Natural killer cell (primary cell): ENCODE measurements at regions not wholly inside any gene's neighbourhood (a gene's known extent, or its start where the extent isn't known, plus 50 kb on each side); places are given as distances from the start of the nearest gene placed in this dataset.

ENCODE experiments used
- ATAC-seq, 3 donors: fragments of 150-1000 bp in 2 of 3; fragments of 200-7000 bp in 1 of 3; cut with Tn5 transposase; 1 replicate in 1 of 3; 2 replicates in 2 of 3; pipeline ENCODE4 v1.10.0; 2021; ENCODE audit warnings: mild to moderate bottlenecking in 2 of 3, moderate library complexity in 2 of 3
- DNase-seq, 2 donors: peaks; one replicate each; pipeline versions ENCODE4 v3.0.0 to v3.0.0-alpha.2; 2013 to 2021; ENCODE audit warnings: mixed read lengths in 1 of 2
- H3K27ac ChIP-seq: one replicate; pipeline ENCODE4 v1.5.1; 2013; ENCODE audit warnings: mild to moderate bottlenecking, low read length
- H3K27me3 ChIP-seq: one replicate; pipeline ENCODE4 v1.6.1; 2013; ENCODE audit warnings: low read length; ENCODE audit not compliant: control insufficient read depth, insufficient read depth
- H3K36me3 ChIP-seq: one replicate; pipeline ENCODE4 v1.6.1; 2013; ENCODE audit warnings: low read length; ENCODE audit not compliant: control insufficient read depth, insufficient read depth
- H3K4me1 ChIP-seq: one replicate; pipeline ENCODE4 v1.6.1; 2013; ENCODE audit warnings: low read length; ENCODE audit not compliant: control insufficient read depth, insufficient read depth
- H3K4me3 ChIP-seq: one replicate; pipeline ENCODE4 v1.5.1; 2013; ENCODE audit warnings: low read length
- H3K9me3 ChIP-seq: one replicate; pipeline ENCODE4 v1.6.1; 2013; ENCODE audit warnings: low read length; ENCODE audit not compliant: control insufficient read depth, insufficient read depth
- H3K27ac Mint-ChIP-seq, 2 donors: one replicate each; pipeline ENCODE4 v1.8.0; 2022; ENCODE audit warnings: mild to moderate bottlenecking in 2 of 2, mixed read lengths in 2 of 2, moderate library complexity in 1 of 2
- H3K27me3 Mint-ChIP-seq, 2 donors: one replicate each; pipeline ENCODE4 v1.8.0; 2022; ENCODE audit warnings: low read depth in 2 of 2, mixed read lengths in 2 of 2
- H3K36me3 Mint-ChIP-seq: one replicate; pipeline ENCODE4 v1.8.0; 2022; ENCODE audit warnings: mixed read lengths
- H3K4me1 Mint-ChIP-seq, 2 donors: one replicate each; pipeline ENCODE4 v1.8.0; 2022; ENCODE audit warnings: mixed read lengths in 2 of 2
- H3K4me3 Mint-ChIP-seq: one replicate; pipeline ENCODE4 v1.8.0; 2022; ENCODE audit warnings: mild to moderate bottlenecking, moderate library complexity, mixed read lengths
- H3K9me3 Mint-ChIP-seq, 2 donors: one replicate each; pipeline ENCODE4 v1.8.0; 2022; ENCODE audit warnings: mixed read lengths in 2 of 2
- CTCF ChIP-seq: fragments of 200-600 bp; IDR thresholded peaks from one replicate; pipeline ENCODE4 v1.8.0; 2022; ENCODE audit warnings: antibody characterized with exemption
- WGBS: methylation state at CpG from one replicate; pipeline ENCODE4 v1.1.7; 2013; ENCODE audit warnings: missing lambda C conversion rate; ENCODE audit not compliant: insufficient coverage; 5-methylcytosine and 5-hydroxymethylcytosine counted together
- intact Hi-C: fragments of 100-400 bp; cut with micrococcal nuclease; formaldehyde crosslinking; loops from one replicate; pipeline ENCODE4 v1.14.2; 2022

GRCh38 chr6:149173222-149173621 is 144.3 kb upstream of the TAB2 start:
- intact Hi-C loops, result no loop called here
- no peaks in the 10 kb centered on the region for H3K36me3 ChIP-seq
- Mint-ChIP-seq H3K4me1 (peaks cover 0 to 7% of the 10 kb centered on the region in 2 donors), H3K4me3 (no peak overlapping the region), H3K27me3 (peaks cover 0 to 8% of the 10 kb centered on the region in 2 donors), H3K9me3 (no peaks in the 10 kb centered on the region), H3K36me3 (no peaks in the 10 kb centered on the region), H3K27ac (no peak overlapping the region)
- no peak for ATAC-seq
- no peak overlapping the region for H3K27ac ChIP-seq
- DNase-seq, result no peak
- peaks cover 2% of the 10 kb centered on the region for H3K27me3 ChIP-seq
- no peak overlapping the region for H3K4me3 ChIP-seq
- no peak for TF ChIP-seq CTCF
- no peaks in the 10 kb centered on the region for H3K9me3 ChIP-seq
- H3K4me1 ChIP-seq, result peaks cover 11% of the 10 kb centered on the region

- Histone ChIP-seq H3K4me1 (no peaks in the 10 kb centered on the region), H3K4me3 (no peak overlapping the region), H3K27ac (no peak overlapping the region), H3K9me3 (no peaks in the 10 kb centered on the region), H3K36me3 (no peaks in the 10 kb centered on the region), H3K27me3 (no peaks in the 10 kb centered on the region)
- H3K27me3 Mint-ChIP-seq, result peaks cover 0 to 3% of the 10 kb centered on the region in 2 donors
- 75% methylated on average over 1 of the region's 1 CpG for WGBS
- no peak overlapping the region for H3K4me3 Mint-ChIP-seq
- ATAC-seq (no peak), DNase-seq (no peak)
- intact Hi-C loops, result no loop called here
- TF ChIP-seq CTCF, result no peak
- no peaks in the 10 kb centered on the region for H3K9me3 Mint-ChIP-seq
- no peak overlapping the region for H3K27ac Mint-ChIP-seq
- H3K36me3 Mint-ChIP-seq, result no peaks in the 10 kb centered on the region
- H3K4me1 Mint-ChIP-seq, result no peaks in the 10 kb centered on the region
These were observed 142.6 kb upstream of the TAB2 start for GRCh38 chr6:149174962-149175361.

GRCh38 chr6:149176971-149177667 is 140.4 kb upstream of the TAB2 start:
- no peaks in the 10 kb centered on the region for H3K27me3 ChIP-seq
- DNase-seq (no peak), ATAC-seq (no peak)
- H3K27ac ChIP-seq, result no peak overlapping the region
- TF ChIP-seq CTCF, result no peak
- H3K27me3 Mint-ChIP-seq, result no peaks in the 10 kb centered on the region
- no peaks in the 10 kb centered on the region for H3K9me3 Mint-ChIP-seq
- H3K4me3 Mint-ChIP-seq, result no peak overlapping the region
- intact Hi-C loops, result no loop called here
- 95% methylated on average over 7 of the region's 8 CpGs for WGBS
- no peaks in the 10 kb centered on the region for H3K36me3 ChIP-seq
- no peak overlapping the region for H3K27ac Mint-ChIP-seq
- no peaks in the 10 kb centered on the region for H3K4me1 Mint-ChIP-seq
- no peak overlapping the region for H3K4me3 ChIP-seq
- no peaks in the 10 kb centered on the region for H3K36me3 Mint-ChIP-seq
- no peaks in the 10 kb centered on the region for H3K4me1 ChIP-seq
- no peaks in the 10 kb centered on the region for H3K9me3 ChIP-seq

GRCh38 chr6:149179431-149179830 is 138.1 kb upstream of the TAB2 start:
- H3K27ac Mint-ChIP-seq, result no peak overlapping the region
- H3K36me3 ChIP-seq, result no peaks in the 10 kb centered on the region
- no peaks in the 10 kb centered on the region for H3K4me1 ChIP-seq
- H3K4me1 Mint-ChIP-seq, result no peaks in the 10 kb centered on the region
- no peak overlapping the region for H3K4me3 Mint-ChIP-seq
- no peaks in the 10 kb centered on the region for H3K27me3 ChIP-seq
- H3K36me3 Mint-ChIP-seq, result no peaks in the 10 kb centered on the region
- ATAC-seq (no peak), DNase-seq (no peak)
- 86% methylated on average over 1 of the region's 1 CpG for WGBS
- H3K4me3 ChIP-seq, result no peak overlapping the region
- TF ChIP-seq CTCF, result no peak
- H3K9me3 Mint-ChIP-seq, result no peaks in the 10 kb centered on the region
- H3K9me3 ChIP-seq, result no peaks in the 10 kb centered on the region
- no peak overlapping the region for H3K27ac ChIP-seq
- peaks cover 2% of the 10 kb centered on the region in 2 donors for H3K27me3 Mint-ChIP-seq
- intact Hi-C loops, result no loop called here
